EH (cell line): ENCODE measurements at regions not wholly inside any gene's neighbourhood (a gene's known extent, or its start where the extent isn't known, plus 50 kb on each side); places are given as distances from the start of the nearest gene placed in this dataset.
"Not testable (repeated sequence)": the region's sequence is repeated elsewhere in the genome, so short reads cannot be mapped to it uniquely, and the experiment has no call there.

Source experiments
- DNase-seq: peaks from one replicate; pipeline ENCODE4 v3.0.0-alpha.2; 2015; ENCODE audit warnings: low read depth

DNA sequence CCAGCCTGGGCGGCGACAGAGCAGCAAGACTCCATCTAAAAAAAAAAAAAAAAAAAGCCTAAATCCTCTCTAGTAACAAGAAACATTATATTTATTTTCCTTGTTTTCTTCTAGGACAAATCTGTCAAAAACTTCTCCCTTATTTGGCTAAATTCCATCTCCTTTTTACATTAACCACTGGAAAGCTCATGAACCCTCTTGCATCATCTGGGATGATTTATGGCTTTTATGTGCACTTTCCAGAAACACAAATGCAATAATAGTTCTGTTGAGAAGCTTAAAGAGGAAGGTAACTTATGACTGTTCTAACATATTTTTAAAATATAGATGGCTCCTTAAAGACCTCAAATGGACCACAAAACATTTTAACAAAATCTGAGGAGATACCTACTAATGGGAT, 526.1 kb upstream of the SPTLC3 start:
- DNase-seq: no peak

DNA sequence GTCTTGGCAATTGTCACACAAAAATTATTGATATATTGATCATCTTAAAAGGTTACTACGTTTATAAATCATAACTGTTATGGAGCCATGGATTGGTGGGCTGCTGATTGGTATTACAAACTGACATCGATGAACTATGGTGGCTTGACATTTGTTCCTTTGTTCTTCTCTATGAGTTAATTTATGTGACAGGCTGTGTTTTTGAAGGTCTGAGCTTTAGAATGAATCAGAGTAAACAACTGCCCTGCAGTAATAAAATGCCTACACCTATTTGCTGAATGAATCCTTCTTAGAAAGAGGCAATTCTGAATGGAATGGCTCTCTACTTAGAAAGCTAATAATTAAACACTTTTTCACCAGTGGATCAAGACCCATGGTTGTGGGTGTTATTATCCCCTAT, 506.3 kb upstream of the SPTLC3 start:
- no peak for DNase-seq

DNA sequence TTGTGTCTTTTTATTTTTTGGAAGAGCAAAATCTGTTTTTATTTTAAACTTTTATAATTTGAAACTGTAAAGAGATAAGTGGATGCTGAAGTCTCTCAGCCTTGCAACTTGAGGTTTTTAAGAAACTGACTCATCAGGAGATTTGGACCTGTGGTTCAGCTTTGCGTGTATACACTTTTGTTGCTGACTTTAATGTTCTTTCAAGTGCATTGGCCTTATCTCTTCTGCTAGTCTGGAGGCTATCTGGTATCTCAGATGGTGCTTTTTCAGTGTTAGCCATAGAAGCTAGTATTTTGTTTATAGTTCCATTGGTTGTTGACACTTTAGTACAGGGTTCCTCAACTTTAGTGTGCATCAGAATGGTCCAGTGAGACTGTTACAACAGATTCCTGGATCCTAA, 504.0 kb upstream of the SPTLC3 start:
- no peak for DNase-seq

DNA sequence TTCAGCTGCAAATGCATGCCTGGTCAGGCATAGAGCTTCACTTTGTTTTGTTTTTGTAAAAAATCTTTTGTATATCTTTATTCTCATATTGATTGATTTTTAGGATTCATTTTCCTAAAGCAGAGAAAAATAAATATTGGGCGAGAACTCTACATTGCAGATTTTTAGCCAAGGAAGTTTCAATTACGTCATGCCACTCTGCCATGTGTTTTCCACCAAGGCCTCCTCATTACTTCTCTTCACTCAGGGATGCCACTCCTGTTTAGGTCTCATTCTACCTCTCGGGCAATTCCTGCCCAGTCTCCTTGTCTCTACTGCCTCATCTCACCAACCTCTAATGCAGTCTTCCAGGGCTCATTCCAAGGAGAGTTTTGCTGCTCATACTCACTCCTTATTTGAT, 497.3 kb upstream of the SPTLC3 start:
- DNase-seq: no peak

DNA sequence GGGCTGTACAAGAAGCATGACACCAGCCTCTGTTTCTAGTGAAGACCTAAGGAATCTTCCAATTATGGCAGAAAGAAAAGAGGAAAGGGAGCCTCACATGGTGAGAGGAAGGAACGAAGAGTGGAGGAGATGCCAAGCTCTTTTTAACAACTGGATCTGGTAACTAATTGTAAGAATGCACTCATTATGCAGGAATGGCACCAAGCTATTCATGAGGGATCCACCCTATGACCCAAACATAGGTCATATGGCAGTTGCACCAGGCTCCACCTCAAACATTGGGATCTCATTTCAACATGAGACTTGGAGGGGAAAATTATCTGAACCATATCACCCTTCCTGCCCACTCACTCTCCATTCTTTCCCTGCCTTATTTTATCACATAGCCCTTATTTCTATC, 496.0 kb upstream of the SPTLC3 start:
- DNase-seq: no peak

DNA sequence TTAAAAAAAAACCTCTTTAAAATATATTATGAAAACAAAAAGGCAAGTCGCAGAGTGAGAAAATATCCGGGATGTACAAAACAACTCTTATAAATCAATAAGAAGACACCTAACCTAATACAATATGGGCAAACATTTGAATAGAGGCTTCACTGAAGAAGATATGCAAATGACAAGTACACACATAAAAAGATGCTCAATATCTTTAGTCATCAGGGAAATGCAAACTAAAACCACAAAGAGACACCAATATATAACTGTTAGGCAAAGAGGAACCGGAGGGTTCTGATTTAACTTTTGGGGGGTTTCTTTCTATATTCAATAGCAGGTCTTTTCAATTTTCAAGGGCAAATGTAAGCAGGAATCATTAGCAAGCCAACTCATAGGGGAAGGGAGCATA, 480.7 kb upstream of the SPTLC3 start:
- no peak for DNase-seq

DNA sequence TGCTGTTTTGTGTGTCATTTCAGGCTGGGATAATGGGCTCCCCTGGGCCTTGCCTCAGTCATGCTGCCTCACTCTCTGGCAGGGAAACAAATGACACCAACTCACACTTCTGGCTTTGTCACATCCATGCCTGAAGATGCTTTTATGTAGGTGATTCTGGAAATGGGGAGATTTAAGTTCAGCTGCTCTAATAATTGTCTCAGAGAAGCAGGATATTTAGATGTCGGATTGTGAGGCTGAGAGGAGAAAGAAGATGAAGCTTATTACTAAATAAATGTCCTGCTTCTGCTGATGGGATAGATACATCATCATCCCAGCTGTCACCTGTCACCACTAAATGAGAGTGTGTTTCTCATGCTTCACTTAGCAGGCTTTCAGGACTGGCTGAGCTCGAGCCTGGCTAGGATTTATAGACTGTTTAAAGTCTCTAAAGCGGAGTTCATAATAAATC, 480.2 kb upstream of the SPTLC3 start:
- no peak for DNase-seq

DNA sequence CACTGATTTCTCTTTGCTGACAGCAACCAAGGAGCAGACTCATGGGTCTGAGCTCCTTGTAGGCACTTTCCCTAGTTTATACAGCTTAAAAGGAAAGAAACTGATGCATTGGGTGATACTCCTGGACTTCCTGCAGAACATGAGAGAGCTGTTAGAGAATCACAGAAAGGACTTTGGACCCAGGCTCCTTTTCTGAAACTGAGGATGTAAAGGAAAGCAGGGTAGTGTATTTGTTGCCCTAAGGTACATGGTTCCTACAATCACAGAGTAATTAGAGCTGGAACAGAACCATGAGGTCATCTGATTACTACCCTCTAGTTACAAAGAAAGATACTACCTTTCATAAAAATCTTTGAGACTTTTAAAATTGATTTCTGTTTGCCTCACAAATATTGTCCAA, 477.1 kb upstream of the SPTLC3 start:
- DNase-seq: no peak

DNA sequence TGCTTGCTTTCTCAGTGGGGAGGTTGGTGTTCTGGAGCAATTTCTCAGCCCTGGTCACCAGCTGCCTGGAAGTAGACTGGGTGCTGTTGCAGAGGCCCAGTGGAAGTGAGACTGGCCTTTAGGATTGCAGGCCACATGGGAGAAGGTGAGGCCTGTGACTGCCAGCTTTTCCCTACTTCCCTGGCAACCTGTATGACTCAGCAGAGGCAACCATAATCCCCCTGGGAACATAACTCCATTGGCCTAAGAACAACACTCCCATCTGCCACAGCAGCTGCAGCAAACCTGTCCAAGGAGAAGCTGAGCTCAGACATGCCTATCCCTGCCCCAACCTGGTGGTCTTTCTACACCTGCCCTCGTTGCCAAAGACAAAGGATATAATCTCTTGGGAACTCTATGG, 473.5 kb upstream of the SPTLC3 start:
- no peak for DNase-seq

DNA sequence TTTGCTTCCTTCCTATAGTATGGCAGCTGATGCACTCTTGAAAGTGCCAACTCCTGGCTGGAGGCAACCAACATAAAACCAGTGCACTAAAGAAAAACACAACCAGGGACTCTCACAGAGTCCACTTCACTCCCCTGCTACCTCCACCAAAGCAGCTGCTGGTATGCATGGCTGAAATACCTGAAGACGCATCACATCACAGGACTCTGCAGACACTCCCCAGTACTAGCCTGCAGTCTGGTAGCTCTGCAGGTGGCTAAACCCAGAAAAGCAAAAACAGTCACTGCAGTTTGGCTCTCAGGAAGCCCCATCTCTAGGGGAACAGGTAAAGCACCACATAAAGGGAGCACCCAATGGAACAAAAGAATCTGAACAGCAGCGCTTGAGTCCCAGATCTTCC, 473.0 kb upstream of the SPTLC3 start:
- DNase-seq: no peak

DNA sequence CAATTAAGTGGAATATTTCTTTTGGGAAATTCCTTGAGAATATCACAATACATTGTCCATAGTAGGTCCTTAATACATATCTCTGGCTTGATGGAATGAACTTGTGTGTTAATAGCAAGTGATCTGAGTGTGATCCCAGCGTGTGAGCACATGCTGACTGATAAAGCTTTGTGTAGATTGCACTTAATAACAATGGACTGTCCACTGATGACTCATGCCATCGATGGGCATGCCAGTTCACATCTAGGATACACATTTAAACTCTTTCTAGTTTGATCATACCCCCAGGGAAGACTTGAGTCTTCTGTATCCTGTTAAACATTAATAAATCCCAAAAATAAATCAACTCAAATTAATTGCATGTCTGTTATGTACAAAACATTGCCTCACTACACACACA, 454.3 kb upstream of the SPTLC3 start:
- DNase-seq: no peak

DNA sequence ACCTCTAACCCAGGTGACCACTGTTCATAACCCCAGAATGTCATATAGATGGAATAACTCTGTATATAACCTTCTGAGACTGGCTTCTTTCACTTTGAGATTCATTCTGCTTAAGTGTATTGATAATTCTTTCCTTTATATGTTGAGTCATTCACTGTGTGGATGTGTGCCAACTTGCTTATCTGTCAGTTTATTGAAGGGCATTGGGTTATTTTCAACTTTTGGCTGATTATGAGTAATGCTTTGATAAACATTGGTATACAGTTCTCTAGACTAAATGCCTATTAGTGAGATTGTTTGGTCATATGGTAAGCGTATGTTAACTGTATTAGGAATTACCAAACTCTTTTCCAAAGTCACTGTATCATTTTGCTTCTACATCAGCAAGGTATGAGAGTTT, 453.4 kb upstream of the SPTLC3 start:
- DNase-seq: no peak

DNA sequence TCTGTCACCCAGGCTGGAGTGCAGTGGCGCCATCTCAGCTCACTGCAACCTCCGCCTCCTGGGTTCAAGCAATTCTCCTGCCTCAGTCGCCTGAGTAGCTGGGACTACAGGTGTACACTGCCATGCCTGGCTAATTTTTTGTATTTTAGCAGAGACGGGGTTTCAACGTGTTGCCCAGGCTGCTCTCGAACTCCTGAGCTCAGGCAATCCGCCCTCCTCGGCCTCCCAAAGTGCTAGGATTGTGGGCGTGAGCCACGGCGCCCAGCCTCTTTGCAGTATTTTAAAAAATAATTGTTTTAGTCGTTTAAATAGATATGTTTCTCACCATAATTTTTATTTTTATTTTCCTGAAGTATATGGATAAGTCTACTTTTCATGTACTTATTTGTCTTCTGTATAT, 452.9 kb upstream of the SPTLC3 start:
- not testable (repeated sequence) for DNase-seq

DNA sequence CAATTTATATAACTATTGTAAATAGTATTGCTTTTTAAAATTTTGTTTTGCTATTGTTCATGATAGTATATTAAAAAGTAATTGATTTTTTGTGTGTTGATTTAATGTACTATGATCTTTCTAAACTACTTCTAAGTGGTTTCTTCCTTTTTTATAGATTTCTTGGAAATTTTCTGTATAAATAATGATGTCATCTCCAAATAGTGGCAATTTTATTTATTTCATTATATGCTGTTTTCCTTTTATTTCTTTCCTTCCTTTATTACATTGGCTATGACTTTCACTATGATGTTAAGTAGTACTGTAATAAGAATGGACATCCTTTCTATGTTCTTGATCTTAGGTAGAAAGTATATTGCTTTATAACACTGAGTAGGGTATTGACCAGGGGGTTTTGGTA, 451.5 kb upstream of the SPTLC3 start:
- no peak for DNase-seq

DNA sequence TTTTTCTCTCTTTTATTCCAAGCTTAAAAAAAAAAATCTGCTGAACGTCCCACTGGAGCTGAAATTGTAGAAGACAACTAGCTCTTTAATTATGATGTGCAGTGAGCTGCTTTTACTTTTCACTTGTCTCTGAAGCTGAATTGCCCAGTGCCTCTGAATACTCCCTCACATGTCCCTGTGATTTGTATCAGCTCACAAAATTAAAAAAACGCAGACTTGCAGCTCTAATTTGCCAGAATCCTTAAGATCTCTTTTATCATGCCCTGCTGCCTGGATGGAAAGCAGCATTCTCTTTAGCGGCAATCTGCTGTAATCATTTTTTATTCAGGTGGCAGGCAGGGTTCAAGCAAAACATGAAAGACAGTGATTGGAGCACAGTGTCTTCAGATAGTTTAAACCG, 443.8 kb upstream of the SPTLC3 start:
- DNase-seq: no peak

DNA sequence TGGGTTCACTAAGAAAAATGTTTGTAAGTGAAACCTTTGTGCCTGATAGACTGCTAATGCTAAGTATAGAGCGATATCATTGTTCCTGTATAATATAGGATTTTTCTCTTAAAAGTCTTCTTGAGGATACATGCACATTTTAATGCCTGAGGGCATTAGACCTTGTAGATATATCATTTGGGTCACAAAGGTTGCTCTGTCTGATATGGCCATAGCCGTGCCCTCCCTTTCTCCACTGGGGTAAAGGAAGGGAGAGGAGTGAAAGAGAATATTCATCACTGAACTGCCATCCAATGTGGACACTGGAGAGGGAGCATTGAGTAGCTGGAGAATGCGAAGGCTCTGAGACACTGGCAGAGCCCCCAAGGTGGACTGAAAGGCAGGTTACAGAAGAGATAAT, 442.2 kb upstream of the SPTLC3 start:
- no peak for DNase-seq

DNA sequence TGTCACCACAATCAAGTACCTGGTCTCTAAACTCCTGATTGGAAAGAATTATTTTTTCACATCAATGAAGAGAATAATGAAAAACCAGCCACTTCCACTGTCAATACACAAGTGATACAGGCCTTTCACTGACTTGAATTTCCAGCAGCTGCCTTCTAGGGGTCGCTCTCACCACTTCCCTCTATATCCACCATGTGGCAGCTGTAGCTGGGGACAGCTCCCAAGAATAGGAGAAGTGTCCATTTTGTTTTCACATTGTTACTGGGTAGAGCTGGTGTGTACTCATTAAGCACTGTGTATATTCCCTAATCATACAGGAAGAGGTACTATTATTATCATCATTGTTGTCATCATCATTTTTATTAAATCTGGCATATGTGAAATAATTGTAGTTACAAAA, 438.4 kb upstream of the SPTLC3 start:
- no peak for DNase-seq

DNA sequence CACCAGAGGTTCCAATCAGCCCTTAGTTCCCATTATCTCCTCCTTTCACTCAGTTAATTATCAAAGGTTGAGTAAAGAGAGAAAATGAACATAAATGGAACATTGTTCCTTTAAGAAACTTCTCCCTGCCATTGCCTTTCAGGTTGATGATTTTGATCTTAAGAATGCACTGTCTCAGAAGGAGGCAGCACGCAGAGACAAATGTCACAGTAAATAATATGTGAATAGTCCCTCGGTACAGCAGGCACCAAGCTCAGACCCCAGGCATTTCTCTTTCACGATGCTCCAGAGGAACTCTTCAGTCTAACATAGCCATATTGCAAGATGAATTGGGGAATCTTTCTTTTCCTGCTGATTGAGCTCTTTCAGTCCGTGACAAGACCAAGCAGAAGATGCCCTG, 435.3 kb upstream of the SPTLC3 start:
- DNase-seq: no peak

DNA sequence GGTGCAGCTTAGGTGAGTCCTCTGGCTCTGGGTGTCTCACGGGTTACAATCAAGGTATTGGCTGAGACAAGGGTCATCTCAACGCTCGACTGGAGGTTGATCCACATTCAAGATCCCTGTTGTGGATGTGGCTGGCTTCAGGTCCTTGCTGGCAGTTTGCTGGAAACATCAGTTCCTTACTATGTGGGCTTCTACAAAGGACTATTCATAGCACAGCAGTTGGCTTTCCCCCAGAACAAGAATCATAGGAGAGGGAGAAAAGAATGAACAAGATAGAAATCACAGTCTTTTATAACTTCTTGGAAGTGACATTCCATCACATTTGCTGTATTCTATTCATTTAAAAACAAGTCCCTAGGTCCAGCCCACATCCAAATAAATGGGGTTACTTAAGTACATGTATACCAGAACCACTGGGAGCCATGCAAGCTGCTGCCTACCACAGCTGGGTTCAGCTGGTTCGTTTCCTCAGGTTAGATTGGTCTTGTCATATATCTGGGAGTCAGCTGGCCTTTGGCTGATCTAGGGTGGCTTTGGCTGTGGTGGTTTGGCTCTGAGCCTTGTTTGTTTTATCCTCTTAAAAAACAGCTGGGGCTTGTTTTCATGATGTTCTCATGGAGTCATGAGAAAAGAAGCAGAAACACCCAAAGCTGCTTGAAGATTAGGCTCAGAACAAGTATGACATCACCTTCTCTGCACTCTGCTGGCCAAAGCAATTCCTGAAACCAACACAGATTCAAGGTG, 433.2 kb upstream of the SPTLC3 start:
- DNase-seq: no peak

DNA sequence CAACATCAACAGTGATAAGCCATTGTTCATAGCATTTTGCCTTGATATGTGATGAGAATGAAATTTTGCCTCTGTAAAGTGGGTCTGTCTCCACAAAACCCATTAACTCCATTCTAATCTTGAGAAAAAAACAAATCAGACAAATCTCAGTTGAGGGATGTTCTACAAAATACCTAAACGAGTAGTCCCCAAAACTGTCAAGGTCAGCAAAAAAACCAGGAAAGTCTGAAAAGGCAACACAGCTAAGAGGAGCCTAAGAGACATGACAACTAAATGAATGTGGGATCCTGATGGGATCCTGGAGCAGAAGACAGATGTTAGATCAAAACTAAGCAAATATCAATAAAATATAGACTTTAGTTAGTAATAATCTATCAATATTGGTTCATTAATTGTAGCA, 431.6 kb upstream of the SPTLC3 start:
- no peak for DNase-seq

DNA sequence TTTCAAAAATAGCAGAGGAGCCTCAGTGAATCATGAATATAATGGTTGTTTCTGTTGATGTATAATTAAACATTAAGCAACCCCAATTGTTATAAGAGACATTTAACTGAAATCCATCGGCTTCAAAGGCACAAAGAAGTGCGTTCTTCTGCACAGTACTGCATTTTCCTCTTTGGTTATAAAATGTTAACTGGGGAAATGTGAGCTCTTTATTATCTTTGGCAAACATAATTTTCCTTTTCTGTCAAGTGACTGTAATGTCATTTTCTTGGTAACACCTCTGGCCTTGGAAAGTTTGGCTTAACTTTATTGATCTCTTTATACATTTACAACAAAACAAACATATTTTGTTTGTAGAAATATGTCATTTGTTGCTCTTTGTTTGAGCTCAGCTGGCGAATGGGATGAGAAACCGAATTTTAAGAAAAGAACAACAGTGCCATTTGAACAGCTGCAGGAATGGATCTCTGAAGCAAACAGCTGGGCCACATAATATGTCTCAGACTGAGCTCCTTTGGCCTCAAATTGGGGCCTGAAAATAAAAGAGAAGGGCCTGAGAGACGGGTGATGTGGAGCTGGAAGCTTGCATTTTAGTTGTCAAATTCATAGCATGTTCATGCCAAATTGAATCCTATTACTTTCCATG, 427.0 kb upstream of the SPTLC3 start:
- DNase-seq: no peak

DNA sequence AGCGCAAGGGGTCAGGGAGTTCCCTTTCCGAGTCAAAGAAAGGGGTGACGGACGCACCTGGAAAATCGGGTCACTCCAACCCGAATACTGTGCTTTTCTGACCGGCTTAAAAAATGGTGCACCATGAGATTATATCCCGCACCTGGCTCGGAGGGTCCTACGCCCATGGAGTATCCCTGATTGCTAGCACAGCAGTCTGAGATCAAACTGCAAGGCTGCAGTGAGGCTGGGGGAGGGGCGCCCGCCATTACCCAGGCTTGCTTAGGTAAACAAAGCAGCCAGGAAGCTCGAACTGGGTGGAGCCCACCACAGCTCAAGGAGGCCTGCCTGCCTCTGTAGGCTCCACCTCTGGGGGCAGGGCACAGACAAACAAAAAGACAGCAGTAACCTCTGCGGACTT, 426.1 kb upstream of the SPTLC3 start:
- not testable (repeated sequence) for DNase-seq

DNA sequence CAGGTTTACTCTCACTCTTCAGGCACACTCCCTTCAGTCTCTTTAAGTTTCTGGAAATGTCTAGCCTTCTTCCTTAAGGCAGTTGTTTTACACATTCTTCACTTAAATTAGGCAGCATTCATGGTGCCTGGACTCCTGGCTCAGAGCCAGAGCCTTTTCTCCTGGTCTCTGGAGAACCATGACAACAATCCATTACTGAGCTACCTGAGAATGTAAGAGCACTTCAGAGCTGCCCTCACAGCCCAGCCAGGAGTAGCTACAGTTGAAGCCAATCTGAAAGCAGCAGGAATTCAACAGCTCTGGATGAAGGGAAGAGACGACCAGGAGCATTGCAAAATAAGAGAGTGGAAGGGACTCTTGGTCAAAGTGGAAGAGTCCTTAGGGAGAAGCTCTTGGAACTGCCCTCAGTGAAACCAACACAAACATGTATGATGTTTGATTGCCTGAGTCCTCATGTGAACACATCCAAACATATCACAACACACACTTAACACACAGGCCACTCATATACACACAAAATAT, 416.8 kb upstream of the SPTLC3 start:
- DNase-seq: no peak

DNA sequence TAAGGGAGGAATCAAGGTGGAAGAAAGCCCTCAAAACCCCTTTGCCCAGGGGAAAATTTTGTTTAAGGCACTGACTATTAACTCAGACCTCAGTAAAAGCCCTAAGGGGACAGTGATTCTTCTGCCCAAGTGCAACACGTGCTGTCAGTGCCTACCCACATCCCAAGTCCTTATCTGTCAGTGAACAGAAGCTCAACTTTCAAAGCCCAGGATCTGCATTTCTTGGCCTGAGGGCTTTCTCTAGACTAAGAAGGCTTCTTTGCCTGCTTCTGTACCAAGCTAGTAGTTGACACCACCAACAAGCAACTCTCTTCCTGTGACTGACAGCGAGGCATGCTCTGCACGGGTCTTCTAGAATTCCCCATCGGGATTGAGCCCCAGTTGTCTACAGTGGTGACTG, 416.0 kb upstream of the SPTLC3 start:
- DNase-seq: no peak
